GM23248 (cell line): ENCODE measurements at regions not wholly inside any gene's neighbourhood (a gene's known extent, or its start where the extent isn't known, plus 50 kb on each side); places are given as distances from the start of the nearest gene placed in this dataset.

Source experiments
- EZH2 ChIP-seq: fragments of 200-600 bp; sonication (generic); IDR thresholded peaks from 2 replicates; pipeline ENCODE4 v1.6.1; 2018; ENCODE audit warnings: antibody characterized with exemption, mild to moderate bottlenecking; ENCODE audit not compliant: insufficient read depth, poor library complexity, severe bottlenecking
- EZH2phosphoT487 ChIP-seq: fragments of 200-600 bp; sonication (generic); IDR thresholded peaks from 2 replicates; pipeline ENCODE4 v1.6.1; 2018; ENCODE audit warnings: antibody characterized with exemption, moderate library complexity, mild to moderate bottlenecking, low read depth; ENCODE audit not compliant: insufficient read depth

GRCh38 chr2:160551259-160551658, 57.7 kb upstream of the RBMS1 start:
- TF ChIP-seq EZH2 = no peak
- TF ChIP-seq EZH2phosphoT487 = no peak
